ENCODE measurements at regions not wholly inside any gene's neighbourhood (a gene's known extent, or its start where the extent isn't known, plus 50 kb on each side); places are given as distances from the start of the nearest gene placed in this dataset.

DNA sequence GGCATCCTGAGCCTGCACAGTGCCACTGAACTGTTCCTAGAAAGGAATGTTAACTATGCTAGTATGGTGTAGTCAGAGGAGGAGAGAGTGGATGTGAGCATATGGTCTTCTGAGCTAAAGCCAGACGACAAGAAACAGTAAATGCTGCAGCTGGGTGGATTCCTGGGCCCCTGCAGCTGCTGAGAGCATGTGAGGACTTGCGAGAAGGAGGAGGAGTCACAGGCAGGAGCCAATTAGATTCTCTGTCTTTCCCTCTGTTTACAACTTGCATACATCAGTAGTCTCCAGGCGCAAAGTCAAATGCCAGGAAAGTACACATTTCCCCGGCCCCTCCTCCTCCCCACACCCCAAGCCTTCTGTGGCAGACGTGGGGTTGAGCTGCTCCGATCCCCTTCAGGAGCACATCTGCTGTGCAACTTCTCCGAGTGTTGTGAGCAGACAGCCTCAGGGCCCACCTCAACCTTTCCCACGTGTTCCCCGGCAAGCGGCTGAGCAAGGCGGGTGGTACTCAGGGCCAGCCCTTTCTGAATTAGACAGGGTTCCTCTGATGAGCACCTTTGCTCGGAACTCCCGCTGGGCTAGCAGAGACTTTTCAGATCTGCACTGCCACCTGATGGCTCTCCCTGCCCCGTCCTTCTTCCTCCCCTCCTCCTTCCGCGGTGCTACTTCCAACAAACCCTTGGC is 108.7 kb upstream of the ATP6AP2 start:
- H3K4me3 ChIP-seq: no peak overlapping the region
- H3K4me1 ChIP-seq: no peaks in the 10 kb centered on the region
- intact Hi-C loops (cut with DNase I): no loop called here

GRCh38 chrX:40470830-40471429 is 109.8 kb upstream of the ATP6AP2 start:
- H3K36me3 ChIP-seq: no peaks in the 10 kb centered on the region
- intact Hi-C loops (cut with DNase I): no loop called here
- no peak overlapping the region for H3K4me3 ChIP-seq
- H3K9me3 ChIP-seq: no peaks in the 10 kb centered on the region
- TF ChIP-seq, protein P1, sequence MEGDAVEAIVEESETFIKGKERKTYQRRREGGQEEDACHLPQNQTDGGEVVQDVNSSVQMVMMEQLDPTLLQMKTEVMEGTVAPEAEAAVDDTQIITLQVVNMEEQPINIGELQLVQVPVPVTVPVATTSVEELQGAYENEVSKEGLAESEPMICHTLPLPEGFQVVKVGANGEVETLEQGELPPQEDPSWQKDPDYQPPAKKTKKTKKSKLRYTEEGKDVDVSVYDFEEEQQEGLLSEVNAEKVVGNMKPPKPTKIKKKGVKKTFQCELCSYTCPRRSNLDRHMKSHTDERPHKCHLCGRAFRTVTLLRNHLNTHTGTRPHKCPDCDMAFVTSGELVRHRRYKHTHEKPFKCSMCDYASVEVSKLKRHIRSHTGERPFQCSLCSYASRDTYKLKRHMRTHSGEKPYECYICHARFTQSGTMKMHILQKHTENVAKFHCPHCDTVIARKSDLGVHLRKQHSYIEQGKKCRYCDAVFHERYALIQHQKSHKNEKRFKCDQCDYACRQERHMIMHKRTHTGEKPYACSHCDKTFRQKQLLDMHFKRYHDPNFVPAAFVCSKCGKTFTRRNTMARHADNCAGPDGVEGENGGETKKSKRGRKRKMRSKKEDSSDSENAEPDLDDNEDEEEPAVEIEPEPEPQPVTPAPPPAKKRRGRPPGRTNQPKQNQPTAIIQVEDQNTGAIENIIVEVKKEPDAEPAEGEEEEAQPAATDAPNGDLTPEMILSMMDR (IDR thresholded peaks at IDR 0.05): no peak
- H3K27ac ChIP-seq: no peak overlapping the region
- no peaks in the 10 kb centered on the region for H3K4me1 ChIP-seq
- no peak for DNase-seq
- H3K9ac ChIP-seq (ENCODE audit: low read depth in 2 of 2, low read length in 2 of 2): no peak overlapping the region
- H3K27me3 ChIP-seq: peaks cover 11% of the 10 kb centered on the region

More for the DNA sequence above, 108.7 kb upstream of the ATP6AP2 start:
- TF ChIP-seq, protein P1 (IDR thresholded peaks at IDR 0.05): no peak
- Histone ChIP-seq H3K36me3 (no peaks in the 10 kb centered on the region), H3K9ac (ENCODE audit: low read depth in 2 of 2, low read length in 2 of 2) (no peak overlapping the region), H3K27me3 (peaks cover 11% of the 10 kb centered on the region), H3K27ac (no peak overlapping the region), H3K9me3 (no peaks in the 10 kb centered on the region)
- peak; percentile 40 for DNase-seq

- TF ChIP-seq, protein P1 (IDR thresholded peaks at IDR 0.05): no peak
- intact Hi-C loops (cut with DNase I): no loop called here
- Histone ChIP-seq H3K36me3 (no peaks in the 10 kb centered on the region), H3K4me1 (no peaks in the 10 kb centered on the region), H3K27ac (no peak overlapping the region), H3K27me3 (peaks cover 4% of the 10 kb centered on the region), H3K9me3 (no peaks in the 10 kb centered on the region), H3K4me3 (no peak overlapping the region), H3K9ac (ENCODE audit: low read depth in 2 of 2, low read length in 2 of 2) (no peak overlapping the region)
- peak; percentile 22 for DNase-seq
Observed at GRCh38 chrX:40469316-40469715, 111.5 kb upstream of the ATP6AP2 start.

GRCh38 chrX:40468033-40468846 is 112.5 kb upstream of the ATP6AP2 start:
- intact Hi-C loops (cut with DNase I): no loop called here
- Histone ChIP-seq H3K9ac (ENCODE audit: low read depth in 2 of 2, low read length in 2 of 2) (no peak overlapping the region), H3K4me1 (no peaks in the 10 kb centered on the region), H3K36me3 (no peaks in the 10 kb centered on the region), H3K27ac (no peak overlapping the region), H3K9me3 (no peaks in the 10 kb centered on the region), H3K4me3 (no peak overlapping the region), H3K27me3 (no peaks in the 10 kb centered on the region)
- DNase-seq: peak; percentile 61
- TF ChIP-seq, protein P1 (IDR thresholded peaks at IDR 0.05): no peak

DNA sequence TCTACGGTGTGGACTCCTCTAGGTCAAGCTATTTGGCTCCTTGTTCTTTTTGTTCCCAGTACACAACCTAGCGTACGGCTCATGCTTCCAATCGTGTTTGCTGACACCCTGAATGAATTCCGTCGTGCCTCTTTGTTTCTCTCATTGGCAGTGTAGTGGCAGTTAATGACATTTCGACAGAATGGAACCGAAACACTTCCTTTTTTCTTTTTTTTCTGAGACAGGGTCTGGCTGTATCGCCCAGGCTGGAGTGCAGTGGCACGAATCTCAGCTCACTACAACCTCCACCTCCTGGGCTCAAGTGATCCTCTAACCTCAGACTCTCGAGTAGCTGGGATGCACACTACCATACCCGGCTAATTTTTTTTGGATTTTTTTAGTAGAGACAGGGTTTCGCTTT is 113.3 kb upstream of the ATP6AP2 start:
- TF ChIP-seq, protein P1 (IDR thresholded peaks at IDR 0.05): no peak
- Histone ChIP-seq H3K9me3 (no peaks in the 10 kb centered on the region), H3K9ac (ENCODE audit: low read depth in 2 of 2, low read length in 2 of 2) (no peak overlapping the region), H3K27me3 (no peaks in the 10 kb centered on the region), H3K36me3 (no peaks in the 10 kb centered on the region), H3K4me3 (no peak overlapping the region), H3K27ac (no peak overlapping the region), H3K4me1 (no peaks in the 10 kb centered on the region)
- intact Hi-C loops (cut with DNase I): no loop called here
- DNase-seq: no peak
